NCI-H446 (cell line): ENCODE measurements at regions not wholly inside any gene's neighbourhood (a gene's known extent, or its start where the extent isn't known, plus 50 kb on each side); places are given as distances from the start of the nearest gene placed in this dataset.
"Not testable (repeated sequence)": the region's sequence is repeated elsewhere in the genome, so short reads cannot be mapped to it uniquely, and the experiment has no call there.

ENCODE experiments used
- DNase-seq, 2 experiments: peaks; one replicate each; lab custom pipeline; 2025; lab: John Stamatoyannopoulos, UW

DNA sequence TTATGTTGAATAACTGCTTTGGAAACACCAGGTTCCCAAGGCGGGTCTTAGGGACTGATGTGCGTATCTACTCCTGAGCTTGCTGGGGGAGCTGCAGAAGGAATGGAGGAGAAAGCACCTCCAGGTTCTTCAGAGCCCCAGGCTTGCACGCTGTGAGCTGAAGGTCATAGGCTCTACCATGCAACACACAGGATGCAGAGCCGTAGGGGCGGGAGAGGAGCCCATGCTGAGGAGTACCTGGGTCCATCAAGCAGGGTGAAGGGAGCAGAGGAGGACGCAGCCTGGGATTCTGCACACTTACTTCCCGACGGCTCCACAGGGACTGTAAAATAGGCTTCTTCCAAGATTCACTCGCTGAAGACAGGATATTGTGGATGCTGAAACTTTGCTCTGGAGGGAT, 426.5 kb upstream of the FRG1 start:
- DNase-seq = no peak

GRCh38 chr4:189516902-189517301, 423.8 kb upstream of the FRG1 start:
- DNase-seq = no peak

GRCh38 chr4:189519186-189519585, 421.5 kb upstream of the FRG1 start:
- no peak for DNase-seq

DNA sequence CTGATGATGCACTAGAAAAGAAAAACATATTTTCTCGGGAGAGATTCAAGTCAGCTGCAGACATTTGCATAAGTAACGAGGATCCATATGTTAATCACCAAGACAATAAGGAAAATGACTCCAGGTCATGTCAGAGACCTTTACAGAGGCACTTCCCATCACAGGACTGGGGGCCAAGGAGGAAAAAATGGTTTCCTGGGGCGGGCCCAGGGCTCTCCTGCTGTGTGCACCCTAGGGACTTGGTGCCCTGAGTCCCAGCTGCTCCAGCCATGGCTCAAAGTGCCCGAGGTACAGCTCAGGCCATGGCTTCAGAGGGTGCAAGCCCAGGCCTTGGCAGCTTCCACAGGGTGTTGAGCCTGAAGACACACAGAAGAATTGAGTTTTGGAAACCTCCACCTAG, 415.4 kb upstream of the FRG1 start:
- DNase-seq = no peak

GRCh38 chr4:189530848-189531247, 409.8 kb upstream of the FRG1 start:
- no peak for DNase-seq

DNA sequence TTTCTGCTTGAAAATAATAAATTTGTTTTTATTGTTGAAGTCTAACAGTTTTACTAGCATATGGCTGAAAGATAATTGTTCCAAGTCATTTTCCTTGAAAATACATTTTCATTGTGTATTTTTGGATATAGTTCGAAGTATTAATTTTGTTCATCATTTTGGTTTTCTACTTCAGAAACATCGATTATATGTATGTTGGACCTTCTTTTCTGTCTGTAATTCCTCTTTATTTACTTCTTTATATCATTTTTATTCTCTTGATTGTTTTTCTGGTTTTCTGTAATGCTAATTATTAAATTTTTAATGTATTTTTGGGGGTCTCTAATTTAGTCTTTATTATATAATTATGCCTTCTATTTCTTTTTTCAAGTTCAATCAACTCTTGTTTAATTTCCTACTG, 407.1 kb upstream of the FRG1 start:
- DNase-seq = no peak

- no peak for DNase-seq
Measured at GRCh38 chr4:189547559-189547958, 393.1 kb upstream of the FRG1 start.

DNA sequence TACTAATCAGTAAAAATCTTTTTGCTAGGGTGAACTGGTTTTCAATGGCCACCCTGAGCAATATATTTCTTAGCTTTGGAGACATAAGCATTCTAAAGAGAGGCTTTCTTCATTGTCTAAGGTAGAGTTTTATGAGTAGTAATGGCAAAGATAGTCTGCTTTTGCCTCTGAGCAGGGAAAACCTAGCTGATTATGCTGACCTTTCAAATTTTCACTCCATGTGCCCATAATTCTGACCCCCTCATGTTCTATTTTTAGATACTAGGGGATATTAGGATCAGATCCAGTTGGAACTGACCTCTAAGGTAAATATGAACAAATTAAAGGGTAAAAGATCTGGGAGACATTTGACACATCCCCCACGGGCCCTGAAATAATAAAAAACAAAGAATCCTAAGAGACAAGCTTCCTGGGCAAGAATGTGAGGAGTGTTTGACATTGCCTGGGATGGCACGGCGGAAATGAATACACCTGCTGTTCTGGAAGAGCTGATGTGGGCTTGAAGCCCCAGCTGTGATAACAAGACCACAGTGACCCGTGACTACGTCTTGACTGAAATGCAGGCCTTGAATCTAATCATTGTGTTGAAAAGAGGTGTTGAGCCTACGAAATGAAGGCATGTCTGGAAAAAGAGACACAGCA, 392.1 kb upstream of the FRG1 start:
- DNase-seq = no peak

DNA sequence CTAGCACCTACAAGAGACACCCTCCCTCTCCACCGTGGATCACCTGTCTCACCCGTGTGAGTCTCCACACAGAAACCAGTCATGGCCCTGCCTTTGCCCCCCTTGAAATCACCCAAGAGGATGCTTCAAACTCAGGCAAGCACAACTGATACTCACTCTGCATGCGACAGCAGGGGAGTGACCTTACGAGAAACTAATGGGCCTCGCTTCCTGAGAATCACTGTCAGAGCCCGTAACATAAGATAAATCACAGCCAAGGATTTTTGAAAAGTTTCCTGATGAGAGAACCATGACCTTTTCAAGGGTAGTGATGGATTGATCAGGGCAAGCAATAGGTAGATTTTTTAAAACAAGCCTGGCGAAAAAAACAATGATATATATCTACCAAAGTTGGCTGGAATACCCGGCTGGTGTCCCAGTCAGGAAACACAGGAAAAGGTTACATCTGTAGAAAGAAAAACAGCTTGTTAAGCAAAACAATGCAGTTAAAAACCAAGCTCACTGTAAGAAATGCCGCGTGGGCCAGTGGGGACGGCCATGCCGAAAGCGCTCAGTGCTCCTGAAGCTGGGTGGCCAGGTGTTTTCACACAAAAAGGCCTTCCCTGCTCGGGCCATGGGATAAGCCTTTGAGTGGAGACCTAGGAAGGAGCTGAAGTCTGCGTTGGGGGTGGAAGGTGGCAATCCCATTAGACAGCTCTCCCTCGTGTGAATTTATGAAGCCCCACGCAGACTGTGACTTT, 388.6 kb upstream of the FRG1 start:
- DNase-seq = not testable (repeated sequence)

DNA sequence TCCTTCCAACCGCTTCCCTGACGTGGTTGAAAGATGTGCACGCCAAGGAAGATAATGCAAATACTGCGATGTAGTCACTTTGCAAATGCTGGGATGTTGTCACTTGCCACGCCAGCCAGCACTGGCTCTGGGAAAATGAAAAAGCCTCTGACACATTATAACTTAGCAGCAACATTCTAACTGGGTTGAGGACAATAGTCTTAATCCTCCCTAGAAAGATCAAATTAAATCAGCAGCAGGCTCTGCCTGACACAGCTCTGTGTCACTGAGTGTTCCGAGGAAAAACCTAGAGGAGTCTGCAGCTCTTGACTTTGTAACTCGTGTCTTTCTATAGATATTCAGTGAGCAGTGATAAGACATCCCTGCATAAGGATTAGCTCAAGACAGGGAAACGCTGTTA, 380.1 kb upstream of the FRG1 start:
- DNase-seq = not testable (repeated sequence)

GRCh38 chr4:189563751-189564150, 376.9 kb upstream of the FRG1 start:
- DNase-seq = not testable (repeated sequence)

DNA sequence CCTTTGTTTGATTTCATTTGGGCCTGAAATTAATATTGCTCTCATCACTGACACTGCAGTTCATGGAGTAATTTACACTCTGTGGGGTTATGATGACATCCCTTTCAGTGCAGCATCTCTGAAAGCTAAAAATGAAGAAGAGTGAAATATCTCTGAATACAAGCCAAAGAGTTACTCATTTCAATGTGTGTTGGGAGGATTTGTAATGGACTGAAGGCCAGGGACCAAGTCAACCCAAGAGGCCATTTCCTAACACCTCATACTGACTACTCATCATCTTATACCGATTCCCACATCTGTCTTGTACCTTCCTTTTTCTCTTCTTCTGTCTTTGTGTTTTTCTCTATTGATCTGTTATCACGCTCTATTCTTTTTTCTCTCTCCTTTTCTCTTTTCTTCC, 374.4 kb upstream of the FRG1 start:
- not testable (repeated sequence) for DNase-seq

- not testable (repeated sequence) for DNase-seq
Measured at GRCh38 chr4:189566900-189567299, 373.8 kb upstream of the FRG1 start.

DNA sequence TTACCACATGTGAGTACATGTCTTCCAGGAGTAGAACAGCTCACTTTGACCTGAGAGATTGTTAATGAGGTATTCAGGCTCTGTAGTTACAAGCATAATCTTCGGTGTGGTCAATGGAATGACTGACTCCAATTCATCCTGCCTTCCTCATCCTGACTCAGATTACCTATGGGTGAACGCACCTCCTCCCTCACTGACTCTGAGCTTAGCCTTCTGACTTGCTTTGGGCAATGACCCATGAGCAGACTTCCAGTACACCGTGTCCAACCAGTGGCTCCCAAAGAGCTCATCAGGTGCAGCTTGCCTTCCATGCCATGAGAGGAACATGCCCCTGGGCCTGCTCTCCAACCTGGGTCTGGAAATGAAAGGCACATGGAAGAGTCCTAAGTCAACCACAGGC, 361.0 kb upstream of the FRG1 start:
- DNase-seq = not testable (repeated sequence)

GRCh38 chr4:189586908-189587632, 353.6 kb upstream of the FRG1 start:
- not testable (repeated sequence) for DNase-seq

DNA sequence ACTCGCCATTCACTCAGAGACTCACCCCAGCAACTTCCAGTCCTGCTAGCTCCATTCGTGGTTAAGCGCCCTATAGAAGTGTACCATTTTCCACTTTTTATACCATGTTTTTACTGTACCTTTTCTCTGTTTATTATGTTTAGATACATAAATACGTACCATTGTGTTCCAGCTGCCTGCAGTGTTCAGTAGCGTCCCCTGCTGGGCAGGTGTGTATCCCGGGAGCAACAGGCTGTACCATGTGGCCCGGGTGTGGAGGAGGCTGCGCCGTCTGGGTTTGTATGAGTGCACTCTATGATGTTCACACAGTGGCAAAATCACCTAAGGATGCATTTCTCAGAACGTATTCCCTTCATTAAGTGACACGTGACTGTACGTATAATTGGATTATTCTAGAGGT, 351.5 kb upstream of the FRG1 start:
- not testable (repeated sequence) for DNase-seq

DNA sequence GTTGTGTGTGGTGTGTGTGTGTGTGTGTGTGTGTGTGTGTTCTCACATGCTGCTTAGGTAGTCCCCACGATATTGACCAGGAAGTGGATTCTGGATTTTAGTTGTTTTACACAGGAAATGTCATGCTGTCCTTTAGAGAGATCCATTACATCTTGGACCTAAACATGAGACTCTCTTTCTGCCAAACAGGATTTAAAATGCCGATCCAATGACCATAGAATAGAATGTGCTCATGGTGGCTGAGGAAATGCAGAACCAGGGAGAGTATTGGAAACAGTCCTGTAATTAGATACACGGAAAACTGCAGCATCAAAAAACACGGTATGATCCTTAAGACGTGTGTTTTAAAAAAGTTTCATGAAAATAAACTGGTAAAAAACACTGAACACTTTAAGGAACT, 347.8 kb upstream of the FRG1 start:
- DNase-seq = no peak

DNA sequence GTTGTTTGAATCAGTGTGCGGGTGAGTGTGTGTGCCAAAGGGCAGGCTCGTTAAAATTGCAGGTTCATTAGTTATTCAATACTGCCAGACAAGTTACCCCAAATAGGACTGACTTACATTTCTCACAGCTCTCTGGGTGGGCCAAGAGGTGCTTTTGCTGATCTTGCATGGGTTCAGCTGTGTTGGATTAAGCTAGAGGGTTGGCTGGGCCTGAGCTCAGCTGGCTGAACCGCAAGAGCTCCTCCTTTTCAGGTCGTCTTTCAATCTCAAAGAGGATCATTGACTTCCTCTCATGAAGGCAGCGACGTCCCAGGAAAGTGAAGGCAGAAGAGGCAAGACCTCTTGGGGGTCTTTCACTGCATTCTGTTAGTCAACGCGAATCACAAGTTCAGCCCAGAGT, 343.3 kb upstream of the FRG1 start:
- no peak for DNase-seq

GRCh38 chr4:189600264-189600663, 340.4 kb upstream of the FRG1 start:
- DNase-seq = no peak

DNA sequence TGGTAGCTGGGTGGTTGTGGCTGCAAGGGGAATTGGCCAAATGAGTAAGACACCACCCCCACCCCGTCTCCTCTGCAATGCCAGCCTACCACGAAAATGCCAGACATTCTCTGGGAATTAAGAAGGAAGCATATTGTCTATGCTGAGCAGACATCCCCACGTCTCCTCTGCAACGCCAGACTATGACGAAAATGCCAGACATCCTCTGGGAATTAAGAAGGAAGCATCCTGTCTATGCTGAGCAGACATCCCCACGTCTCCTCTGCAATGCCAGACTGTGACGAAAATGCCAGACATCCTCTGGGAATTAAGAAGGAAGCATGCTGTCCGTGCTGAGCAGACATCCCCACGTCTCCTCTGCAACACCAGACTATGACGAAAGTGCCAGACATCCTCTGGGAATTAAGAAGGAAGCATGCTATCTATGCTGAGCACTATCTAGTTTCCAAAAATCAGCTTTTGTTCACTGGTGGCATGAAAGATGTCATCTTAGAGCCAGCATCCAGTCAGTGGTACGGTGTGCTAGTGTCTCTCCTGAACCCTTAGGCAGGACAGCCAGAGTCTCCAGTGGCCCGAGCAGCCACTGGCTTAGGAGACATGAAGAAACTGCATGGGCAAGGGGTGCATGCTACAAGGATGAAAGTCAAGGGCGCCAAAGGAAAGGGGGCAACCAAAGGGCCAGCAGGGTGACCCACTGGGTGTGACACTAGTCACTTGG, 339.8 kb upstream of the FRG1 start:
- no peak for DNase-seq

DNA sequence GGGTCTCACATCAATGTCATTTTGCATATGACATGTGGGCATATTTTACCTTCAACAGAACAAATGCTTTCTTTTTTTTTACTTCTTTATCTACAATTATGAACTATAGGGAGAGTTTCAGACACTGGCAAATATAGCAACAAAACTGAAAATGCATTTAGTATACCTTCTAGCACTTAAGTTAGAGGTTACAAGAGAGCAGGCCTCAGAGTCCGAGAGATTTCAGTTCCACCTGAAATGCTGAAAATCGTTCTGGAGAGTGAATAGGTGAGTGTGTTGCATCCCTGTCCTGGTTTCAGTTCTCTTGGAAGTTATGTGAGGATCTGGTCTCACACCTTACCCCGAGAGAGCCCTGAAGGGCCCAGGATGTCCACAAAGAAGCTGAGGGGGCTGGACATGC, 337.8 kb upstream of the FRG1 start:
- DNase-seq = not testable (repeated sequence)

DNA sequence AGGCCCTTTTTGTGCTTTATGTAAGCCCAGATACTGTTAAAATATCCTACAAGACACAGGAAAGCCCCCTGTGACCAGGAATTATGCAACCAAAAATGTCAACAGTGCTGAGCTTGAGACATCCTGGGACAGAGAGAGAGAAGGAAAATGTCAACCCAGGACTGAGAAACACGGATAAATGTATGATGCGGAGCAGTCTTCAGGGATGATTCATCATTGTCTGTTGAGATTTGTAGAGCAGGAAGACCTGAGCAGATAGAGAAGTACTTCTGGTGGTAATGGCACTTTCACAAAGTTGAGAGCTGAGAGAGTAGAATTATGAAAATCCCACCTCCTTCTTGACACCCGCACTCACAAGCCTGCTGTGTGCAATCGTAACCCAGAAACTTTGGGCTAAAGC, 330.1 kb upstream of the FRG1 start:
- DNase-seq = not testable (repeated sequence)
